Heart left ventricle (tissue), 16 donors: ENCODE measurements at regions not wholly inside any gene's neighbourhood (a gene's known extent, or its start where the extent isn't known, plus 50 kb on each side); places are given as distances from the start of the nearest gene placed in this dataset.

ENCODE experiments used
- ATAC-seq, 4 donors: fragments of 200-7000 bp; cut with Tn5 transposase; one replicate each; pipeline ENCODE4 v1.9.1; 2020 to 2022; ENCODE audit warnings: moderate library complexity in 4 of 4, mild to moderate bottlenecking in 3 of 4, moderate number of reproducible peaks in 1 of 4
- DNase-seq, 5 donors: peaks; one replicate each; pipeline ENCODE4 v3.0.0-alpha.2; 2020
- H3K27ac ChIP-seq, 12 donors: fragments of 200-600 bp; sonication (generic) in 4 of 12; one replicate each; pipeline versions ENCODE4 v1.5.0 to v1.8.0; 2016 to 2022; ENCODE audit warnings: mild to moderate bottlenecking in 2 of 12
- H3K27me3 ChIP-seq, 9 donors: fragments of 200-600 bp; sonication (generic) in 2 of 9; one replicate each; pipeline versions ENCODE4 v1.5.1 to v1.8.0; 2016 to 2022; ENCODE audit warnings: mild to moderate bottlenecking in 3 of 9
- H3K36me3 ChIP-seq, 9 donors: fragments of 200-600 bp; sonication (generic) in 2 of 9; one replicate each; pipeline versions ENCODE4 v1.5.0 to v1.8.0; 2018 to 2022; ENCODE audit warnings: mild to moderate bottlenecking in 2 of 9
- H3K4me1 ChIP-seq, 12 donors: fragments of 200-600 bp; sonication (generic) in 4 of 12; one replicate each; pipeline versions ENCODE4 v1.5.0 to v1.8.0; 2016 to 2022; ENCODE audit warnings: mild to moderate bottlenecking in 3 of 12
- H3K4me3 ChIP-seq, 12 donors: fragments of 200-600 bp; sonication (generic) in 4 of 12; one replicate each; pipeline versions ENCODE4 v1.5.0 to v1.8.0; 2017 to 2022; ENCODE audit warnings: mild to moderate bottlenecking in 9 of 12, moderate library complexity in 4 of 12
- H3K9me3 ChIP-seq, 12 donors: fragments of 200-600 bp; sonication (generic) in 4 of 12; one replicate each; pipeline versions ENCODE4 v1.5.0 to v1.8.0; 2016 to 2022; ENCODE audit warnings: mild to moderate bottlenecking in 1 of 12
- CTCF ChIP-seq, 12 donors: fragments of 200-600 bp; sonication (generic) in 4 of 12; IDR thresholded peaks; one replicate each; pipeline versions ENCODE4 v1.5.0 to v1.8.0; 2018 to 2022; ENCODE audit warnings: antibody characterized with exemption in 12 of 12, mild to moderate bottlenecking in 5 of 12
- POLR2A ChIP-seq, 2 donors: fragments of 450-650 bp; IDR thresholded peaks; one replicate each; pipeline ENCODE4 v1.6.1; 2017; ENCODE audit warnings: antibody characterized with exemption in 2 of 2, mild to moderate bottlenecking in 2 of 2, moderate library complexity in 2 of 2
- WGBS, 4 donors: extraction: QIAGEN DNeasy Blood & Tissue Kit in 2 of 4; methylation state at CpG; one replicate each; pipeline versions ENCODE4 v1.1.5 to v1.1.7; 2013 to 2018; 5-methylcytosine and 5-hydroxymethylcytosine counted together
- intact Hi-C, 10 donors: fragments of 100-400 bp; cut with DNase I; formaldehyde crosslinking; loops; one replicate each; pipeline versions ENCODE4 v1.11.1 to v1.14.2; 2022
- donor health status: ischemic (EF 13 %, LVEDD 7.1; RV severe dilation, severe dysfunction).
- donor health status: healthy with polysubstance abuse.
- donor health status: DM: no; HTN: yes; CAD: no.
- donor health status: DM: no; HTN: no; CAD: no.
- donor health status: ischemic (EF 25% LVEDD 6.9; RV normal size, moderate dysfunction).
- donor health status: ischemic (EF 25% LVEDD 5.7; RV mildly dilated, moderate dysfunction).
- donor health status: healthy.
- donor health status: DM: yes; HTN: yes; CAD: no.
- donor health status: ischemic (EF 35%, LVEDD 5.7; RV mildly dilated, moderate dysfunction).
- donor health status: nonischemic (EF 11% LVEDD 7.7; RV severe dilation, severe dysfunction).
- donor health status: DM: yes; HTN: yes; CAD: no.
- donor health status: PGD.
- donor health status: ischemic (EF 29% LVEDD 5.4; RV normal size, mild dysfunction).
- donor health status: nonischemic (EF 23%, LVEDD 6.1; RV moderate dilation, normal function).

- Histone ChIP-seq H3K4me3 (no peak overlapping the region), H3K27me3 (no peaks in the 10 kb centered on the region), H3K9me3 (peaks cover 0 to 9% (median 0%) of the 10 kb centered on the region in 12 donors), H3K4me1 (no peaks in the 10 kb centered on the region), H3K27ac (no peak overlapping the region), H3K36me3 (no peaks in the 10 kb centered on the region)
- WGBS, 4 donors: 58 to 73% (median 68%) methylated on average over 2 to 3 of the region's 3 CpGs
- intact Hi-C loops: no loop called here
- DNase-seq: no peak
- no peak for TF ChIP-seq POLR2A (IDR thresholded peaks at IDR 0.05)
- ATAC-seq: no peak
Measured at GRCh38 chr17:53687324-53687723, 135.4 kb upstream of the KIF2B start.

- intact Hi-C loops: no loop called here
Measured at GRCh38 chr17:53680745-53681144, 142.0 kb upstream of the KIF2B start.

GRCh38 chr17:53668854-53669253 is 153.9 kb upstream of the KIF2B start:
- peaks cover 0 to 5% (median 0%) of the 10 kb centered on the region in 12 donors for H3K9me3 ChIP-seq
- 44 to 67% (median 51%) methylated on average over 1 of the region's 1 CpG for WGBS, 4 donors
- no peaks in the 10 kb centered on the region for H3K4me1 ChIP-seq
- H3K4me3 ChIP-seq: no peak overlapping the region
- DNase-seq: no peak
- intact Hi-C loops: no loop called here
- no peaks in the 10 kb centered on the region for H3K27me3 ChIP-seq
- H3K36me3 ChIP-seq: no peaks in the 10 kb centered on the region
- TF ChIP-seq CTCF (IDR thresholded peaks at IDR 0.05): no peak
- TF ChIP-seq POLR2A (IDR thresholded peaks at IDR 0.05): no peak
- no peak overlapping the region for H3K27ac ChIP-seq
- ATAC-seq: no peak

More at GRCh38 chr17:53680745-53681144, 142.0 kb upstream of the KIF2B start:
- H3K4me3 ChIP-seq: no peak overlapping the region
- no peak for ATAC-seq
- TF ChIP-seq CTCF (IDR thresholded peaks at IDR 0.05): no peak
- TF ChIP-seq POLR2A (IDR thresholded peaks at IDR 0.05): no peak
- no peaks in the 10 kb centered on the region for H3K36me3 ChIP-seq
- H3K27me3 ChIP-seq: no peaks in the 10 kb centered on the region
- H3K4me1 ChIP-seq: no peaks in the 10 kb centered on the region
- WGBS, 4 donors: 89 to 92% (median 91%) methylated on average over 1 of the region's 1 CpG
- DNase-seq: no peak
- peaks cover 0 to 16% (median 0%) of the 10 kb centered on the region in 12 donors for H3K9me3 ChIP-seq
- H3K27ac ChIP-seq: no peak overlapping the region

- WGBS, 4 donors: 25 to 39% (median 34%) methylated on average over 1 of the region's 1 CpG
- Histone ChIP-seq H3K36me3 (no peaks in the 10 kb centered on the region), H3K9me3 (peaks cover 0 to 3% (median 0%) of the 10 kb centered on the region in 12 donors), H3K27ac (no peak overlapping the region), H3K4me1 (no peaks in the 10 kb centered on the region), H3K4me3 (no peak overlapping the region), H3K27me3 (no peaks in the 10 kb centered on the region)
- ATAC-seq (no peak), DNase-seq (no peak)
- TF ChIP-seq POLR2A (IDR thresholded peaks at IDR 0.05) (no peak), CTCF (IDR thresholded peaks at IDR 0.05) (no peak)
- intact Hi-C loops: no loop called here
Measured at GRCh38 chr17:53662608-53663007, 160.1 kb upstream of the KIF2B start.

- H3K4me1 ChIP-seq: no peaks in the 10 kb centered on the region
- H3K36me3 ChIP-seq: no peaks in the 10 kb centered on the region
- H3K27me3 ChIP-seq: no peaks in the 10 kb centered on the region
- DNase-seq (no peak), ATAC-seq (no peak)
- no peak overlapping the region for H3K27ac ChIP-seq
- 55 to 76% (median 65%) methylated on average over 1 of the region's 1 CpG for WGBS, 4 donors
- no peaks in the 10 kb centered on the region for H3K9me3 ChIP-seq
- no peak for TF ChIP-seq POLR2A (IDR thresholded peaks at IDR 0.05)
- TF ChIP-seq CTCF (IDR thresholded peaks at IDR 0.05): no peak
- no peak overlapping the region for H3K4me3 ChIP-seq
- intact Hi-C loops: no loop called here
Measured at GRCh38 chr17:53659181-53659580, 163.5 kb upstream of the KIF2B start.
